ENCODE measurements at regions not wholly inside any gene's neighbourhood (a gene's known extent, or its start where the extent isn't known, plus 50 kb on each side); places are given as distances from the start of the nearest gene placed in this dataset.

DNA sequence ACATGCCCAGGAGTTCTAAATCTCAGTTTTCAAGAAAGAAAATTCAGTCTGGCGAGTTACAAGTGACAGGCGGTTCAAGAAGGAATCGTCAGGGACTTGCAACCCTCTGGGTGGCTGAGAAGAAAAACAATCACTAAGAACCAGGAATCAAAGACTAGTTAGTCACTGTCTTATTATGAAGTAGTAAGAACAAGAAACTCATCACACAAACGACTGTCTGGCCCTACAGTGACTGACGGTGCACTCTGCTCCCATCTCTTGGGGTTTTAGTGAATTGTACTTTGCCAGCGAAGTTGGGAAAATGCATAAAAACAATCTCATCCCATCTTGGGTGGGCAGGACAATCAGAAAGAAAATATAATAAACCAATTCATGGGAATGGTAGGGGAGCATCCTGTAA is 63.7 kb upstream of the SACS start:
- TF ChIP-seq EP300 (IDR thresholded peaks at IDR 0.05), result no peak
- TF ChIP-seq, protein P1, sequence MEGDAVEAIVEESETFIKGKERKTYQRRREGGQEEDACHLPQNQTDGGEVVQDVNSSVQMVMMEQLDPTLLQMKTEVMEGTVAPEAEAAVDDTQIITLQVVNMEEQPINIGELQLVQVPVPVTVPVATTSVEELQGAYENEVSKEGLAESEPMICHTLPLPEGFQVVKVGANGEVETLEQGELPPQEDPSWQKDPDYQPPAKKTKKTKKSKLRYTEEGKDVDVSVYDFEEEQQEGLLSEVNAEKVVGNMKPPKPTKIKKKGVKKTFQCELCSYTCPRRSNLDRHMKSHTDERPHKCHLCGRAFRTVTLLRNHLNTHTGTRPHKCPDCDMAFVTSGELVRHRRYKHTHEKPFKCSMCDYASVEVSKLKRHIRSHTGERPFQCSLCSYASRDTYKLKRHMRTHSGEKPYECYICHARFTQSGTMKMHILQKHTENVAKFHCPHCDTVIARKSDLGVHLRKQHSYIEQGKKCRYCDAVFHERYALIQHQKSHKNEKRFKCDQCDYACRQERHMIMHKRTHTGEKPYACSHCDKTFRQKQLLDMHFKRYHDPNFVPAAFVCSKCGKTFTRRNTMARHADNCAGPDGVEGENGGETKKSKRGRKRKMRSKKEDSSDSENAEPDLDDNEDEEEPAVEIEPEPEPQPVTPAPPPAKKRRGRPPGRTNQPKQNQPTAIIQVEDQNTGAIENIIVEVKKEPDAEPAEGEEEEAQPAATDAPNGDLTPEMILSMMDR (IDR thresholded peaks at IDR 0.05), result no peak
- TF ChIP-seq POLR2AphosphoS5 (IDR thresholded peaks at IDR 0.05), result no peak
- no peak for TF ChIP-seq POLR2A (IDR thresholded peaks at IDR 0.05)

All from upper lobe of left lung (tissue), 4 donors.